GM19455 (cell line): ENCODE measurements at regions not wholly inside any gene's neighbourhood (a gene's known extent, or its start where the extent isn't known, plus 50 kb on each side); places are given as distances from the start of the nearest gene placed in this dataset.
"Not testable (repeated sequence)": the region's sequence is repeated elsewhere in the genome, so short reads cannot be mapped to it uniquely, and the experiment has no call there.

ENCODE experiments used
- ATAC-seq: cut with Tn5 transposase; IDR thresholded peaks from one replicate; pipeline ENCODE4 v1.9.1; 2021; ENCODE audit not compliant: unreplicated experiment

DNA sequence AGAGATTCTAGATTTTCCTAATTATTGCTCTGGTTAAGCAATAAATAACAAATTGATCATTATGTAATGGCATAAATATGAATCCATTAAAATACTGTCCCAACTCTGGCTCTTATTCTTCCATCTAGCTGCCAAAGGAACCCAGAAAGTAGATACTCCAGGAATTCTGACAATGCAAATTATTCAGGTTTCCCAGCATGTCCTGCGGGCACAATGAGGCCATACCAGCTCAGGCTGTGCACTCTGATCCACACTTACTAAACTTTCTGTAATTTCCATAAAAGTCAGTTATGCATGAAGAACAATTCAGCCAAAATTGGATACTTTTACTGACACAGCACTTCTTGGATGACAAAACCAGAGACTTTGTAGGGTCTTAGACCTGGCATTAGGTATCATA is 576.3 kb downstream of the KCNH5 start:
- ATAC-seq, result no peak

GRCh38 chr14:62470935-62471334 is 574.3 kb downstream of the KCNH5 start:
- no peak for ATAC-seq

DNA sequence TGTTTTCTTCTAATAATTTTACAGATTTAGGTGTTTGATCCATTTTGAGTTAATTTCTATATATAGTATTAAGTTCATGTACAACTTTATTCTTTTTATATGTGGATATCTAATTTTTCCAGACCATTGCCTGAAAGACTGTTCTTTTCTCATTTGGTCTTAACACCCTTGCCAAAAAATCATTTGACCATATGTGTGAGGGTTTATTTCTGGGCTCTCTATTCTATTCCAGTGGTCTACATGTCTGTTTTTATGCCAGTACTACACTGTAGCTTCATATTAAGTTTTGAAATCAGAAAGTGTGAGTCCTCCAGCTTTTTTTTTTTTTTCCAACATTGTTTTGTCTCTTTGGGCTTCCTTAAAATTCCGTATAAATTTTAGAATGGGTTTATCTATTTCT is 554.1 kb downstream of the KCNH5 start:
- no peak for ATAC-seq

DNA sequence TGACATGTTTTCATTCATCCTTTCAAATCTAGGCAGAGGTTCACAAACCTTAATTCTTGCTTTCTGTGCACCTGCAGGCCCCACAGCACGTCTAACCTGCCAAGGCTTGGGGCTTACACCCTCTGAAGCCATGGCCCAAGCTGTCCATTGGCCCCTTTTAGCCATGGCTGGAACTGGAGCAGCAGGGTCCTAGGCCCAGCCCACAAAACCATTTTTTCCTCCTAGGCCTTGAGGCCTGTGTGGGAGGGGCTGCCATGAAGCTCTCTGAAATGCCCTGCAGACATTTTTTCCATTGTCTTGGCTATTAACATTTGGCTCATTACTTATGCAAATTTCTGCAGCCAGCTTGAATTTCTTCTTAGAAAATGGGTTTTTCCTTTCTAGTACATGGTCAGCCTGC is 547.5 kb downstream of the KCNH5 start:
- no peak for ATAC-seq

GRCh38 chr14:62501021-62501750 is 544.1 kb downstream of the KCNH5 start:
- no peak for ATAC-seq

DNA sequence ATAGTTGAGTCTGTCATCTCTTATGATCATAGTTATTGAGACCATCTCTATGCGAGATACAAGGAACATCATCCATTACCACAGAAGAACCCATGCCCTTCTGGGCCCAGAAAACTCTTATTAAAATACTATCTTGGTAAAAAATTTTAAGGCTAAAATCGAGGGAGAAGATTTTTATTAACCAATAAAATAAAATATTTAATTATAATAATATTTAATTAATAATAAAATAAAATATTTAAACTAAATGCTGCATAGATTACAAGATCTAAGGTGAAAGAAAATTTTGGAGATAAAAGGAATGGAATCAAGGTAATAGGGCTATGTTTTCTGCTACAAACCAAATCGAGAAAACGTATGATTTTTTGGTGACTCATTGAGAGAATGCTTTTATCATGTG is 540.2 kb downstream of the KCNH5 start:
- ATAC-seq, result no peak

- not testable (repeated sequence) for ATAC-seq
These were observed 523.9 kb downstream of the KCNH5 start for GRCh38 chr14:62521309-62521708.

DNA sequence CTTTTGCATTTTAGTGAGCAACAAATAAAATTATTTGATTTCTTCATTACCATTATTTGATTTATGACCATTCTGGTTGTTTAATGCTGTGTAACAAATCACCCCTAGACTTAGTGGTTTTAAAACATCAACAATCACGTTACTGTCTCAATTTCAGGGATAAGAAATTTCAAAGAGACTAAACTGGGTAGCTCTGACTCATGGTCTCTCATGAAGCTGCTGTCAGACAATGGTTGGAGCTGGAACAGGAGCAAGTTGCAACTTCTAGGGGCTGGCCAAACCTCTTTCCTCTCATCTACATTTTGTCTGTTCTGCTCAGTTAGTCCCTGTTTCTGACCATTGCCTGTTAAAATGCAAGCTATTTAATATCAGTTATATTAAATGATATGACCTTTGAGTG is 517.0 kb downstream of the KCNH5 start:
- ATAC-seq, result no peak

DNA sequence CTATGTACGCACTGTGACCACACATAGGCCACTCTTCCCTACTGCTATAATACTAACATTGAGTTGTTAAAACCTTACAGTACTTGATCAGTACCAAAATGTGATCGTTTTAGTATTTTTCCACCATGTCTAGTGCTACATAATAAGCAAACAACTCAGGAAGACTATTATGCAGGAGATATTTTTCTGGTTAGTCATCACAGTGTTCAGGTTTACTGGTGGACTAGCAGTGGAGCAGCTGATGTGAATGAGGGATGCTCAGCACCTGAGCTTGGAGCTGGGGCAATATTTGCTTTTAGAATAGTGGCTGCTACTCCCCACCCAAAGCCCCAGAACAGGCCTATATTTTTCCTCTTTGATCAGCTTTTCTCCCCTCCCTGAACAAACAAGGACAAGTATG is 513.1 kb downstream of the KCNH5 start:
- ATAC-seq, result no peak

DNA sequence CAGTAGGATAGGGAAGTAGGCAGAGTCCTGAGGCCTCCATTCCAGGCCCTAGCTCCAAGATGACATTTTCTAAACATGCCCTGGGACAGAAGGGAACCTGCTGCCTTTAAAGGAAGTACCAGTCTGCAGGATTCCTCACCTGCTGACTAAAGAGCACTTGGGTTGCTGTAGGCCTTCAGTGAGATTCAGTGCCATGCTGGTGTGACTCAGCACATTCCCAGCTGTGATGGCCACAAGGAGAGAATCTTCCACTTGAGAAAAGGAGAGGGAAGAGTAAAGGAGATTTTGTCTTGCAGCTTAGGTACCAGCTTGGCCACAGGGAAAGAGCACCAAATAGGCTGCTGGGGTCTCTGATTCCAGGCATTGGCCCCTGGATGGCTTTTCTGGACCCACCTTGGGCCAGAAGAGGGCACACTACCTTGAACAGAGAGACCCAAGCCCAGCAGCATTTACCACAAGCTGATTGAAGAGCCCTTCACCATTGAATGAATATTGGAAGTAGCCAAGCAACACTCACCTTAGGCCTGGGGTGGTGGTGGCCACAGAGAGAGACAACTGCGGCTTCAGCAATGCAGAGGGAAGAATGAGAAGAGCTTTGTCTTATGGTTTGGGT is 498.3 kb downstream of the KCNH5 start:
- no peak for ATAC-seq

GRCh38 chr14:62557416-62557815 is 487.8 kb downstream of the KCNH5 start:
- ATAC-seq, result no peak

DNA sequence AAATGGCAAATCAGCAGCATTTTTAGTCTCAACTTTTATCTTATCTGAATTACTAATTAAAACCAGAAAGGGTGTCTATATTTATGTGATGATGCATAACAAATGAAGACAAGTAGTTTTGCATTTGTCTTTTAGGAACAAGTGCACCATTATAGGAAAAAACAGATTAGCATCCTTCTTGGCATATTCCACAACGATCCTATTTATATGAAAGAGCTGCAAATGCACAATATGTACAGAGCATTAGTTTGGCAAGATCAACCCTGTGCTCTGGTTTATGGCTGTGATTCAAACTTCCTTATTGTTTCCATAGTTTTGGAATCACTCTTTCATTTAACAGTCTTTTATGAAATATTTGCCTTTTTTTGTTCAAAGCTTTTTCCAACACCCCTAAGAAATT is 486.8 kb downstream of the KCNH5 start:
- ATAC-seq, result no peak

DNA sequence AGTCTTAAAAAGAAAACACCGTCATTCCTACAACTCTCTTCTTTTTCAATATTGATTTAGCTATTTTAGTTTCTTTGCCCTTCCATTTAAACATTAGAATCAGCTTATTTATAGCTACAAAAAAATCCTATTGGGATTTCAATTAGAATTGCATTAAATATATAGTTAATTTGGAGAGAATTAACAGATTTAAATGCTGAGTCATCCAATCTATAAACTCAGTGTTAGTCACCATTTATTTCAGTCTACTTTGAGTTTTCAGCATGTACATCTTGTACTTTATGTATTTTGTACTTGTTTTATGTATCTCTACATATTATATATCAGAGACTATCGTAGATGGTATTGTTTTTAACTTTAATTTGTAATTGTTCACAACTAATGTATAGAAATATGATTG is 460.0 kb downstream of the KCNH5 start:
- ATAC-seq, result no peak

DNA sequence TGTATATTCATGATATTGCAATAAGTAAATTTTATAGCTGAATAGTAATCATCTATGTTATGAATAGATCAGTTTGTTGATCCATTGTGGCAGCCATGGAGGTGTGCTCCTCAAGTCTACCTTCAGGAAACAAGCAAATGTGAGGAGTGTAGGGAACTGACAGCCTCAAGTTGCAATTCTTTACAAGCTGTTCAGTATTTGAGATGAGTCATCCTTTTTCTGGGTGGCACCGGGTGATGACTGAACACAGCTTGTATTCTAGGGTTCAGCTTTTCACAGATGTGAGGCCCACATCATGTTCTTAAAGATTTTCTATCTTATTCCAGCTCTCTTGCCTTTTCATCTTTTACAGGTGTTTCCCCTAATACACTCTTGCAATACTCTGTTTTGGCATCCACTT is 452.4 kb downstream of the KCNH5 start:
- ATAC-seq, result no peak

- ATAC-seq, result no peak
These were observed 448.1 kb downstream of the KCNH5 start for GRCh38 chr14:62597143-62597542.

- ATAC-seq, result no peak
These were observed 445.5 kb downstream of the KCNH5 start for GRCh38 chr14:62599616-62600385.

GRCh38 chr14:62602712-62603111 is 442.5 kb downstream of the KCNH5 start:
- ATAC-seq, result no peak

DNA sequence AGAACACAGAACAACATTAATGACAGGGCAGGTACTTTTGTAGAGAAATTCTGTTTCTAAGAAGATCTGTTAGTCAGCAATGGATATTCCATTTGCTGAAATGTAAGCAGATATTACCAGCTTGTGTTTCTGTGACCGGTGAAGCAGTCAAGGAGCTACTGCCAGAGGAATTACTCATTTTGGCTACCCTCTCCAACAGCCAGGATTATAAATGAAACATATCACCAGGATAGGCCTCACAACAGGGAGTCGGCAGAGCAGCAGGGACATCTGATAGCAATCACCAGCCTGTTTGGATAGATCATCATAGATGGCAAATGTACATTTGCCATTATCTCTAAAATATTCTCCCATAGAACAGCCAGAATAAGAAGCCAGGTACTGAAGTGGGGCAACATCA is 440.7 kb downstream of the KCNH5 start:
- ATAC-seq, result no peak

GRCh38 chr14:62614122-62614521 is 431.1 kb downstream of the KCNH5 start:
- ATAC-seq, result no peak

DNA sequence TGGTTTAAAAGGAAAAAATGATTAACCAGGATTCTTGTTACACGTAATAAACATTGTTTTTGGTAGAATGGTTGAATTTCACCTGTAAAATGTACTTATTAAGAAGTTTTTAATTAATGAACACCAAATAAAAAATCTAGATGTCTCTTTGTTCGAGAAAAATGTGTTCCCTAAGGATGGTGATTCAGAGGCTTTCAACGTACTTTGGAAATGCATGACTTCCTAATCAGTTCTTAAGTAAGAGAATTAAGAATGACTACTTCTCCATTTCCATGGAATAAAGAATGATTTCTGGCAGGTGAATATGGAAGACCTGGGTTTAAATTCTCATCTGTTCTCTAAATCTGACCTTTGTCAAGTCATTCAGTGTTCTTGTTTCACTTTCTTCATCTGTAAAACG is 428.6 kb downstream of the KCNH5 start:
- no peak for ATAC-seq

GRCh38 chr14:62626416-62626815 is 418.8 kb downstream of the KCNH5 start:
- ATAC-seq, result no peak

GRCh38 chr14:62629176-62629725 is 416.0 kb downstream of the KCNH5 start:
- ATAC-seq, result no peak
